ENCODE measurements at regions not wholly inside any gene's neighbourhood (a gene's known extent, or its start where the extent isn't known, plus 50 kb on each side); places are given as distances from the start of the nearest gene placed in this dataset.

DNA sequence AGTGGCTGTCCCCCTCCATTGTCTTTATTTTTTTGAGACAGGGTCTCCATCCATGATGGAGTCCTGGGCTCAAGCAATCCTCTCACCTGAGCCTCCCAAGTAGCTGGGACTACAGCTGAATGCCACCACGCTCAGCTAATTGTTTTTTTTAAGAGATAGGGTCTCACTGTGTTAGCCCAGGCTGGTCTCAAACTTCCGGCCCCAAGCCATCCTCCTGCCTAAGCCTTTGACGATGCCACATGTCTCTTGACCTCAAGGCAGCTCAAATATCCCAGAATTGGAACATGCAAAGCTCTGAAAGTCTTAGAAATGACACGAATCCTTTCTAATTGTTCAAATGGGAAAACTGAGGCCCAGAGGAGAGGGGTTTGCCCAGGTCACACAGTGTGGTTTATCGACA, 75.4 kb upstream of the ZNF423 start:
- in situ Hi-C loops (cut with MboI; ENCODE audit: low pct_ligation_motif_present in 1 of 4, low pct_unique_long_range_greater_than_20kb in 1 of 4, low sequenced_read_pairs in 3 of 4), result no loop called here
- Histone ChIP-seq H3K27me3 (peaks cover 5% of the 10 kb centered on the region), H3K4me1 (no peaks in the 10 kb centered on the region), H3K4me3 (no peak overlapping the region), H3K27ac (no peak overlapping the region), H3K9me3 (no peaks in the 10 kb centered on the region), H3K36me3 (no peaks in the 10 kb centered on the region)
- no peak for TF ChIP-seq POLR2AphosphoS5 (IDR thresholded peaks at IDR 0.05)
- TF ChIP-seq EP300 (IDR thresholded peaks at IDR 0.05; ENCODE audit: low read depth), result no peak
- WGBS, 2 donors (ENCODE audit: low coverage in 1 of 2), result 81% methylated on average over 5 of the region's 5 CpGs; no CpG with 5 or more reads in 1 of the 2 donors
- DNase-seq, result no peak
- intact Hi-C loops (cut with DNase I; ENCODE audit: low total_unique reads), result no loop called here

DNA sequence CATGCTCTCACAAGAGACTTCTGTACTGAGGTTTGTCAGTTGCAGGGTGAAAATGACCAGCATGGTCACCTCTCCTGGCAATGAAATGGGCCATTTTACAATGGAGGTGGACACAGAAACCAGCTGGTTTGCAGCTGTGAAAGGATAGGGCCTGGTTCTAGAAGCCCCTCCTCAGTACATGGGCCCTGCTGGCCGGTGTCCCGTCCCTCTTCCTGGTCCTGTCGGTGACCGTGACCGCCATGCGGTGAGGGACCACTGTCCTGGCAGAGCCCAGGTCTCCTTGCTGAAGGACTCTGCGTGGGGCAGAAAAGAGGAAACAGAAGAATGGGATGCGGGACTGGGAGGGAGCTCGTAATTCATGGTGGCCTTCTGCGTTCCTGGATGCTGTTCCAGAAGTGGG, 76.0 kb upstream of the ZNF423 start:
- H3K4me1 ChIP-seq, result no peaks in the 10 kb centered on the region
- intact Hi-C loops (cut with DNase I; ENCODE audit: low total_unique reads), result no loop called here
- no peak for DNase-seq
- in situ Hi-C loops (cut with MboI; ENCODE audit: low pct_ligation_motif_present in 1 of 4, low pct_unique_long_range_greater_than_20kb in 1 of 4, low sequenced_read_pairs in 3 of 4), result no loop called here
- 92% methylated on average over 10 of the region's 10 CpGs; no CpG with 5 or more reads in 1 of the 2 donors for WGBS, 2 donors (ENCODE audit: low coverage in 1 of 2)
- H3K27me3 ChIP-seq, result peaks cover 5% of the 10 kb centered on the region
- no peaks in the 10 kb centered on the region for H3K9me3 ChIP-seq
- H3K4me3 ChIP-seq, result no peak overlapping the region
- H3K36me3 ChIP-seq, result no peaks in the 10 kb centered on the region
- no peak overlapping the region for H3K27ac ChIP-seq
- TF ChIP-seq EP300 (IDR thresholded peaks at IDR 0.05; ENCODE audit: low read depth) (no peak), POLR2A (IDR thresholded peaks at IDR 0.05) (no peak), POLR2AphosphoS5 (IDR thresholded peaks at IDR 0.05) (no peak)
- TF ChIP-seq, protein P1, sequence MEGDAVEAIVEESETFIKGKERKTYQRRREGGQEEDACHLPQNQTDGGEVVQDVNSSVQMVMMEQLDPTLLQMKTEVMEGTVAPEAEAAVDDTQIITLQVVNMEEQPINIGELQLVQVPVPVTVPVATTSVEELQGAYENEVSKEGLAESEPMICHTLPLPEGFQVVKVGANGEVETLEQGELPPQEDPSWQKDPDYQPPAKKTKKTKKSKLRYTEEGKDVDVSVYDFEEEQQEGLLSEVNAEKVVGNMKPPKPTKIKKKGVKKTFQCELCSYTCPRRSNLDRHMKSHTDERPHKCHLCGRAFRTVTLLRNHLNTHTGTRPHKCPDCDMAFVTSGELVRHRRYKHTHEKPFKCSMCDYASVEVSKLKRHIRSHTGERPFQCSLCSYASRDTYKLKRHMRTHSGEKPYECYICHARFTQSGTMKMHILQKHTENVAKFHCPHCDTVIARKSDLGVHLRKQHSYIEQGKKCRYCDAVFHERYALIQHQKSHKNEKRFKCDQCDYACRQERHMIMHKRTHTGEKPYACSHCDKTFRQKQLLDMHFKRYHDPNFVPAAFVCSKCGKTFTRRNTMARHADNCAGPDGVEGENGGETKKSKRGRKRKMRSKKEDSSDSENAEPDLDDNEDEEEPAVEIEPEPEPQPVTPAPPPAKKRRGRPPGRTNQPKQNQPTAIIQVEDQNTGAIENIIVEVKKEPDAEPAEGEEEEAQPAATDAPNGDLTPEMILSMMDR (IDR thresholded peaks at IDR 0.05), result no peak

DNA sequence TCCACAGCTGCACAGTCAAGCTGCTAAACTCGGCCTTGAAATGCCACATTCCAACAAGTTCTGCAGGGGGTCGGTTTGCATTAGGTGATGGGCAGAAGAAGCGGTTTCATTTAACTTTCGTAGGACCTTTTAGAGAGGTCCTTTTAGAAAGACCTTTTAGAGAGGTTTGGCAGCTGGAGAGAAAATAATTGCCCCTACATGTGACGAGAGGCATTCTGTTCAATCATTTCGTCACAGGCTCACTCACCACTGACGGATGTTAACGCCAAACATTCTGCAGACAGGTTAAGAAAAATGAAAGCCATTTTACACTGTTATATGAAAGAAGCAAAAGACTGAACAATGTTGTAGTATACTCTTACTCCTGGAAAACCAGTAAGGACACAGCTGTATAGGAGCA, 76.5 kb upstream of the ZNF423 start:
- in situ Hi-C loops (cut with MboI; ENCODE audit: low pct_ligation_motif_present in 1 of 4, low pct_unique_long_range_greater_than_20kb in 1 of 4, low sequenced_read_pairs in 3 of 4), result no loop called here
- no peak for DNase-seq
- no peaks in the 10 kb centered on the region for H3K9me3 ChIP-seq
- 68 to 79% methylated on average over 7 to 8 of the region's 8 CpGs for WGBS, 2 donors (ENCODE audit: low coverage in 1 of 2)
- peaks cover 5% of the 10 kb centered on the region for H3K27me3 ChIP-seq
- no peaks in the 10 kb centered on the region for H3K36me3 ChIP-seq
- intact Hi-C loops (cut with DNase I; ENCODE audit: low total_unique reads), result no loop called here
- H3K4me3 ChIP-seq, result no peak overlapping the region
- H3K27ac ChIP-seq, result no peak overlapping the region
- no peaks in the 10 kb centered on the region for H3K4me1 ChIP-seq
- no peak for TF ChIP-seq POLR2A (IDR thresholded peaks at IDR 0.05)
- TF ChIP-seq, protein P1 (IDR thresholded peaks at IDR 0.05), result no peak
- no peak for TF ChIP-seq POLR2AphosphoS5 (IDR thresholded peaks at IDR 0.05)
- no peak for TF ChIP-seq EP300 (IDR thresholded peaks at IDR 0.05; ENCODE audit: low read depth)

DNA sequence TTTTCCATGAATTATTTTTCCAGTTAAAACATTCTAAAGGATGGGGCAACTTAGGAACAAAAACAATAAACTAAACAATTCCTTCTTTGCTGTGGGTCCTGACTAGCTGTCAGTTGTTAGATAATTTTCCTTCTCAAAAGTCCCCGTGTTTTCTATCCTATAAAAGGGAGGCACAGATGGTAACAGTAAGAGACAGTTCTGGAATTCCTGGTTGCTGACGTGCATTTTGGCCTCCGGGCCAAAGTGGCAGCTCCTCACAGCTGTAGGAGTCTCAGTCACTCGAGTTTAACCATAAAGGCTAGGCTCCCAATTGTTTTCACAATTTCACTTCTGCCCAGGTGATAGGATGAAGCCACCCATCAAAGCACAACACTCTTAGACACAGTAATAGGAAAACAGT, 77.0 kb upstream of the ZNF423 start:
- no peak overlapping the region for H3K27ac ChIP-seq
- TF ChIP-seq POLR2AphosphoS5 (IDR thresholded peaks at IDR 0.05), result no peak
- no peak for TF ChIP-seq POLR2A (IDR thresholded peaks at IDR 0.05)
- TF ChIP-seq, protein P1 (IDR thresholded peaks at IDR 0.05), result no peak
- no peak for TF ChIP-seq EP300 (IDR thresholded peaks at IDR 0.05; ENCODE audit: low read depth)

DNA sequence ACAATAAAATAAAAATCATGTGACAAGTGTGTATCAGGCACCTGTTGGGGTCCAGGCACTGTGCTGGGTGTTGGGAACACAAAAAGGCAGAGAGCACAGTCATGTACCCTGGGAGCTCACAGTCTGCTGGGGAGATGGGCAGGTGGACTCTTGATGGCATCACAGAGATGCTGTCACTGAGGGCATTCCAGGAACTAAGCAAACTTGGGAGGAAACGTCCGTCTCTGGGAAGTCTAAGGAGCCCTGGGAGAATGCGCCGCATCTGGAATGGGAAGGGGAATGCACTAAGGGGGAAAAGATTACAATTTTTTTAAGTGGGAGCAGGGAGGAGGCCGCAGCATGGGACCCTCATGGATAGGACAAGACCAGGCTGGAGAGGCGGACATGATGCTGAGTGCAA, 80.9 kb upstream of the ZNF423 start:
- WGBS, 2 donors (ENCODE audit: low coverage in 1 of 2), result 89 to 100% methylated on average over 1 to 6 of the region's 6 CpGs
- no peak for DNase-seq
- Histone ChIP-seq H3K9me3 (no peaks in the 10 kb centered on the region), H3K27ac (no peak overlapping the region), H3K27me3 (peaks cover 5% of the 10 kb centered on the region), H3K4me1 (no peaks in the 10 kb centered on the region), H3K4me3 (no peak overlapping the region), H3K36me3 (no peaks in the 10 kb centered on the region)
- in situ Hi-C loops (cut with MboI; ENCODE audit: low pct_ligation_motif_present in 1 of 4, low pct_unique_long_range_greater_than_20kb in 1 of 4, low sequenced_read_pairs in 3 of 4), result no loop called here
- intact Hi-C loops (cut with DNase I; ENCODE audit: low total_unique reads), result no loop called here
- TF ChIP-seq EP300 (IDR thresholded peaks at IDR 0.05; ENCODE audit: low read depth) (no peak), POLR2AphosphoS5 (IDR thresholded peaks at IDR 0.05) (no peak), POLR2A (IDR thresholded peaks at IDR 0.05) (no peak)
- TF ChIP-seq, protein P1 (IDR thresholded peaks at IDR 0.05), result no peak

More for the DNA sequence above, 77.0 kb upstream of the ZNF423 start:
- in situ Hi-C loops (cut with MboI; ENCODE audit: low pct_ligation_motif_present in 1 of 4, low pct_unique_long_range_greater_than_20kb in 1 of 4, low sequenced_read_pairs in 3 of 4), result no loop called here
- Histone ChIP-seq H3K4me3 (no peak overlapping the region), H3K9me3 (no peaks in the 10 kb centered on the region), H3K36me3 (no peaks in the 10 kb centered on the region), H3K4me1 (no peaks in the 10 kb centered on the region), H3K27me3 (peaks cover 5% of the 10 kb centered on the region)
- intact Hi-C loops (cut with DNase I; ENCODE audit: low total_unique reads), result no loop called here
- DNase-seq, result no peak
- WGBS, 2 donors (ENCODE audit: low coverage in 1 of 2), result 22 to 50% methylated on average over 1 to 4 of the region's 4 CpGs

Data from transverse colon (tissue), 4 donors.